HG03565 (cell line): ENCODE measurements at regions not wholly inside any gene's neighbourhood (a gene's known extent, or its start where the extent isn't known, plus 50 kb on each side); places are given as distances from the start of the nearest gene placed in this dataset.

ENCODE experiments used
- ATAC-seq: cut with Tn5 transposase; IDR thresholded peaks from one replicate; pipeline ENCODE4 v1.9.1; 2021; ENCODE audit warnings: mild to moderate bottlenecking, moderate library complexity; ENCODE audit not compliant: unreplicated experiment

DNA sequence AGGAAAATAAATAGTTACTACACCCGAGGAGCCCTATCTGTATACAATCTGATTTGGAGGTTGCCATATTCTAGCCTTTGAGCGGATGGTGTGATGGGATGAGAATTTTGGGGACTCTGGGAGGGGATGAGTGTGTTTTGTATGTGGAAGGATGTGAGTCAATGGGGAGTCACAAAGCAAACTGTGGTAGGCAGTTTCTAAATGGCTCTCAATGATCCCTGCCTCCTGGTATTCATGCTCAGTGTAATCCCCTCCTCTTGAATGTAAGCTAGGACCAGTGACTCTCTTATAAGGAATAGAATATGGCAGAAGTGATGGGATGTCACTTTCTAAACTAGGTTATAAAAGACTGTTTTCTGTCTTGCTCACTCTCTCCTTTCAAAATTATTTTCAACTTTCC is 205.7 kb upstream of the RIOK2 start:
- no peak for ATAC-seq

DNA sequence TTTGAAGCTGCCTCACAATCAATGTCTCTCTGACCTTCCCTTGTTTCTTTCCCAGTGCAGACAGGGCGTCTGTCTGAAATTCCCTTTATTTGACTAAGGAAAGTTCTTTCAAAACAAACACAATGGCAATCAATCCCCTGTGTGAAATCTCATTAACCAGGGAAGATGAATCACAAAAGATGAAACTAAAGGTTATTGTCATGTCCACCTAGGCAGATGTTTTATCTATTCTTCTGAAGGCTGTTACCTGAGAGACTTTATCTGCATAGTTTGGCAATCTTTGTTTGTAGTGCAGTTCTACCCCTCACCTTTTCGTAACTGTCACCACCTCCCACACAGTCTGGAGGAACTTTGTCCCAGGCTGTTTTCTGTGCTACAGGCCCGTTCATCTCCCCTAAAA is 217.5 kb upstream of the RIOK2 start:
- no peak for ATAC-seq

DNA sequence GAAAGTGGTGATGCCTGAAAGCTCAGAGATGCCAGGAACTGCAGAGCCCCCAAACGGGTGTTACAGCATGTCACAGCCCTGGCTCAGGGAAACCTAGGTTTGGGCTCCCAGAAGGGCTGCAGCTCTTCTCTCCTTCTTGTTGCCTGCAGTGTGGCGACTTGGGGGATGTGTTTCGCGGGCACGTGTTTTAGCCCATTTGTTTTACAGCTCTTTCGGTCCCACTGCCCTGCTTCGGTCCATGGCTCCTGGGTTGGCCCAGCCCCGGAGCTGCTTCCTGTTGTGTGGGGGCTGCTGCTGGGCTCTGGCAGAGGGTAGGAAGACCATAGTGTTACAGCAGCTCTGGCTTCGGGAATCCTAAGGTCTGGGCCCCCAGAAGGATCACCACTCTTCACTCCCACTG is 222.9 kb upstream of the RIOK2 start:
- no peak for ATAC-seq

DNA sequence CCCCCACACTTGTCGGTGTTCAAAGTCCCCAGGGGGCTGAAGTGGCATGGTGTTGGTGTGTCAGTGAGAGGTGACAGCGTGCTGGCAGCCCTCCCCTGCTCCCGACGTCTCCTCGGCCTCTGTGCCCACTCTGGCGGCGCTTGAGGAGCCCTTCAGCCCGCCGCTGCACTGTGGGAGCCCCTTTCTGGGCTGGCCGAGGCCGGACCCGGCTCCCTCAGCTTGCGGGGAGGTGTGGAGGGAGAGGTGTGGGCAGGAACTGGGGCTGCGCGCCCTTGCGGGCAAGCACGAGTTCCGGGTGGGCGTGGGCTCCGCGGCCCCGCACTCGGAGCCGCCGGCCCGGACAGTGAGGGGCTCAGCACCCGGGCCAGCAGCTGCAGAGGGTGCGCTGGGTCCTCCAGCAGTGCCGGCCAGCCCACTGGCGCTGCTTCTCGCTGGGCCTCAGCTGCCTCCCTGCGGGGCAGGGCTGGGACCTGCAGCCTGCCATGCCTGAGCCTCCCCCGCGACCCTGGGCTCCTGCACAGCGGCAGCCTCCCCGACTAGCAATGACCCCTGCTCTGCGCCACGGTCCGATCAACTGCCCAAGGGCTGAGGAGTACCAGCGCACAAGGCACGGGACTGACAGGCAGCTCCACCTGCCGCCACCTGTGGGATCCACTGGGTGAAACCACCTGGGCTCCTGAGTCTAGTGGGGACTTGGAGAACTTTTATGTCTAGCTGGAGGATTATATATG is 224.1 kb upstream of the RIOK2 start:
- ATAC-seq, result no peak

DNA sequence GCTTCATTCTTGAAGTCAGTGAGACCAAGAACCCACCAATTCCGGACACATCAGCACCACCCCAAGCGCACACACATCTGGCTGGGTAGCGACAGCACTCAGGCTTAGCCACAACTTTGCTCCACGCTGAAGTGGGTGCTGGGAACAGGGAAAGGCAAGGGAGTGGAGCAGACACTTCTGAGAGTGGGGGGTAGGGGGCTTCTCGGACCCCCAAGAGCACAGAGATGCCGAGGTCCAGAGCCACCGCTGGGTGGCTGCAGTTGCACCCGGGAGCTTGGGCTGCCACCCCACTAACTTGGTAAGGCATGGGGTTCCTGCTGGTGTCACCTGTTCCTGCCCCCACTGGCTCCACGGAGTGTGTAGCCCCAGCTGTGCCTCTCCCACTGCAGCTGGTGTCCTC is 225.3 kb upstream of the RIOK2 start:
- ATAC-seq, result no peak

DNA sequence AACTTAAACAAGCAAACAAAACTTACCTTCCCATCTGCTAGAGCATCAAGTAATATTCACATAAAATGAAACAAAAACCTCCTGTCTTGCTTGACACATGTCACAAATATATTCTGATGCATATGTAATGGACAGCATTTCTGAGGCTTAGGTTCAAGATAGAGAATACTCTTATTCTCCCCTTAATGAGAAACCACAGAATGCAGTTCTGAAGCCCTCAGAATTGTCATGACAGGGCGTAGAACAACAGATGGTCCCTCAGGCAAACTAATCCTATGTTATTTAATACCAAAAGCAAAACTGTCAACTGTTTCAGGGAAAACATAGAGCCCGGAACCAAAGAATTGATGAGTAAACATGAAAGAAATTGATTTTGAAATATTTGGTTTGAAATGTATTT is 229.9 kb upstream of the RIOK2 start:
- no peak for ATAC-seq

DNA sequence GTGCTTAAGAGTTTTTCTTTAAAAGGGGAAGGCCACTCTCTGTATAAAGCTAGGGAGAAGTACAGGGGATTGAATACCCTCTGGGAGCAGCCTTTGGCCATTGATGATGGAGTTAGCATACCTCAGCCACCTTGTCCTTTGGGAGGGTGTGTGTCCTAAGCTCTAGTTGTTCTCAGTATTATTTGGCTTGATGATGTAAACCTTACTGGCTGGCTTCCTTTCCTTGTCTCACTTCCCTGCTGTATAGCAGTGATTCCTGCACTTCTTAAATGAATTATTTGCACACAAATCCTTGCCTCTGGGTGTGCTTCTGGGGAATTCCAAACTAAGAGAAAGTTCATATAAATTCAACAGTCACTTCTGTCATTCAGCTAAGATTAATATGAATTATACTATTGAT is 234.9 kb upstream of the RIOK2 start:
- no peak for ATAC-seq

DNA sequence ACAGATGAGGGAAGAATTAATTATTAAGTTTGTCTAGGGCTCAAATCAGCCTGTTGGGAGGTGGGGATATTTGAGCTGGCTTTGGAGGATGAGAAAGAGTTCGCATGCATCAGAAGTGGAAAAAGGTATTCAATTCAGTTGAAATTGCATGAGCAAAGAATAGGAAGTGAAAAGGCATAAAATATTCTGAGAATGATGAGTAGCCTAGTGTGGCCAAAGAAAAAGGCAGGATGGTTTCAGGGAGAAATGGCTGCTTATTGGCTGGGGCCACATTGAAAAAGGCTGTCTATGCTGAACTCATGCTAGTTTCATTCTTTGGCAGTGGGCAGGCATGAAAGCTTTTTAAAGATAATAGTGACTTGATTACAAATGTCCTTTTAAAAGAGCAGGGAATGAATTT is 235.4 kb upstream of the RIOK2 start:
- ATAC-seq, result no peak

DNA sequence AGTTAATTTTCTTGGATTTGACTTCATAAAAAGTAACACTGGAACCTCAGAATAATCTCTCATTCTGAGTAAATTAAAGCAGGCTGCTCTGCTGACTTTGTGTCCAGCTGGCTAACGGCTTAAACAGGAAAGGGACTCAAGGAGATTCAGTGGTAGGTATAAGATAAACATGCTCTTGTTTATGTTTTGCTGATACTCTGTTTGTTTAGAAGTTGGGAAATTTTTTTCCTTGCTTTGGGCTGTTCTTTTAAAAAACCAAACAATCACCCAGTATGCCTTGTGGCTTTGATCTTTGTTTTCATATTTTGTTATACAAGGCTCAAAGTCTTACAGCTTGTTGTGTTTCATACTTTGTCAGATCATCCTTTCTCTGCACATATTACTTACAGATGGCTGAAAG is 237.6 kb upstream of the RIOK2 start:
- no peak for ATAC-seq

DNA sequence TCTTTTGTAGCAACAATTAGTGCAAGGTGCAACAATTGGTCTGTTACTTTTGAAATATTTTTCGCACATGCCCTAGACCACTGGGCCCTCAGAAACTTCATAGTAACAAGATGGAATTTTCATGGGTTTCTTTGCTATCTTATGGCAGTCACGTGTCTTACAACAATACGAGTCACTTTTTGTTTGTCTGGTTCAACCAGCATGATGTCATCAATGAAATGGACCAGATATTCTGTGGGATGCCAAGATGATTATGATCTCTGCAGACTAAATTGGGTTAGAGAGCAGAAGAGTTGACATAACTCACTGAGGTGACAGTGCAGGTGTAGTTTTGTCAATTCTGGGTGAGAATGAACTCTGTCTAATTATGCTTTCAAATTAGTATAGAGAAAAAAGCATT is 239.6 kb upstream of the RIOK2 start:
- no peak for ATAC-seq

DNA sequence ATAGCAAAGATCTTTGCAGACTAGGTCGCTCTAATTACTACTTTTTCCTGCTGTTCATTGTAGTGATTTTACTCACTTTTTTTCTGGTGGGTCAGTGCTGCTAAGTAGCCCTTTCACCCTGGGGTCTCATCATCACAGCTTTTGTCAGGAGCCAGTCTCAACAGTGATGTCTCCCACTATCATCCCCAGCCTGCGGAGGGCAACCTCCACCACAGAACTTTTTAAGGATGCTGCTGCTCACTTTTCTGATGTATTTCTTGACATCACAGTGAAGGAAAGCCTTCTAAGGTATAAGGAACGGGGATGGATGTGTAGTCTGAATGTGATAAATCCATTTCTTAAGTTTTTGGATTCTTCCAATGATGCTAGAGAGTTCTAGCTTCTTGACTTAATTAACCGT is 242.5 kb upstream of the RIOK2 start:
- ATAC-seq, result no peak

DNA sequence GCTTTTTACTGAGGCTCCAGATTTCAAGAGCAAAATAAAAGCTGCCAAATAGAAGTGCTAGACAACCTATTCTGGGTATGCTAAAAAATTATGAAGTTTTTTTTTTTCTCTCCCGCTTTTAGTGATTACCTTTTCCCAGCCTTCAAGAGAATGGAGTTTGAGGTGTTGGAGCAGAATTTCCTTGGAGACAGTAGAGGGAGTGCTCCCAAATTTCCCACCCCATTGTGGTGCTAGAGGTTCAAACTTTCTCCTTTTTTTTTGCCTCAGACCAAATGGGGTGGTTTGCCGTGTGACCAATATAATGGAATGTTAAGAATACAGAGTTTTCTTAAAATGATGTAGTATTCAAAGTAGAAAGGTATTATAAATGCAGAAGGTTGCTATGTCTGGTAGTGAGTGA is 244.2 kb upstream of the RIOK2 start:
- no peak for ATAC-seq

DNA sequence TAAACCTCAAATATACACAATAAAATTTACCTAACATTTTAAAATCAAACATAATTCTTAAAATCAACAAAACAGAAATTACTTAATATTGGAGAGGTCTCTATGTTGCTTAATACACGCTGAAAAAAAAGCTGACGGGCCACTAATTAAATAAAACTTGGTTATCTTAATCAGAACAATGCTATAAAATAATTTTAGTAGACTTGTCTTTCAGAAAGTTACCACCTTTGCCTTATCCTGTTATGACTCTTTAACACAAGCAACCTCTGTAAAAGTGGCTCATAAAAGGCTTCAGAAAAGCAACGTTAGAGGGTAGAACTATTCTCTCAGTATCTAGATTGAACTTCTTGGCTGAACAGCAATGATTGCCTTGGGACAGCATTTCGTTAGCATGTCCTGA is 251.0 kb upstream of the RIOK2 start:
- ATAC-seq, result no peak

DNA sequence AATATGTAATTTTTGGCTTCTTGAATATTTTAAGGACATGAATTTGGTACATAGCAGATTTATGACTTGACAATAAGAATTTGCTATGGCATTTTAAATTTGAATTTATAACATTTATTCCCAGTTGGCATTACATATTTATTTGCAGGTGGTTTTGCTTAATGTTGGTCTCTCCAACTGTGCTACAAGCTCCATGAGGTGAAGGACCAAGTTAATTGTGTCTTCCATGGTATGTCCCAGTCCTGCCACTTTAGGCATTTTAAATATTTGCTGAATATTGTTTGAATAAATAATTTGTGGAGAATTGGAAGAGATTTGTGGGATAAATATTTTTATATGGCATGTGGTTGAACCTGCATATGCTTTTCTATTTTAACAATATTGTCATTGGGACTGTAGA is 253.4 kb upstream of the RIOK2 start:
- ATAC-seq, result no peak

DNA sequence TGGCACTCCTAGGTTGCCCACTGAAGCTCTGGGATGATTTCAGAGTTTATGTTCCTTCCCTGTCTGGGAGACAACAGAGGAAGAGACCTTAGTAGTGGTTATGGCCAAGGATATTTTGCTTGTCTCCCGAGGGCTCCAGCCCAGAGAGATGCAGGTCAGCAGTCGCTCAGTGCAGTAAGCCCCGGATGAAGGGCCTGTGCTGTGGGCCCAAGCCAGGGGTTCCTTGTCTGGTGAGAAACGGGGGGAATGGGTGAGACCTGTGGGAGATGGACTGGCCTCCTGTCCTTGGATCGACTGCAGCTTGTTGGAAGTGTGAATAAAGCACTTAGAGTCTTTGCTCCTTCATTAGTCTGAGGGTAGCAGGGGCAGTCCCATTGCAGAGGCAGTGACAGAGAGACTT is 260.7 kb upstream of the RIOK2 start:
- no peak for ATAC-seq

DNA sequence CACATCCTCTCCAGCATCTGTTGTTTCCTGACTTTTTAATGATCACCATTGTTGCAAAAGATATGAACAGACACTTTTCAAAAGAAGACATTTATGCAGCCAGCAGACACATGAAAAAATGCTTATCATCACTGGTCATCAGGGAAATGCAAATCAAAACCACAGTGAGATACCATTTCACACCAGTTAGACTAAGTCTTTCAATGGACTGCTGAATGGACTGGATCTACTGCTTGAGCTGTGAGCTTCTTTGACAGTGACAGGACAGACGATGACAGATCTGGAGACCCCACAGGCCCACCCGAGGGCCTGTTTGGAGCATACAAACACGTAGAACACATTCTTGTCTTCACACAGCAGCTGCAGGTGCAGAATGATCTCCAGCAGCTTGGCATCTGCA is 266.1 kb upstream of the RIOK2 start:
- ATAC-seq, result no peak

DNA sequence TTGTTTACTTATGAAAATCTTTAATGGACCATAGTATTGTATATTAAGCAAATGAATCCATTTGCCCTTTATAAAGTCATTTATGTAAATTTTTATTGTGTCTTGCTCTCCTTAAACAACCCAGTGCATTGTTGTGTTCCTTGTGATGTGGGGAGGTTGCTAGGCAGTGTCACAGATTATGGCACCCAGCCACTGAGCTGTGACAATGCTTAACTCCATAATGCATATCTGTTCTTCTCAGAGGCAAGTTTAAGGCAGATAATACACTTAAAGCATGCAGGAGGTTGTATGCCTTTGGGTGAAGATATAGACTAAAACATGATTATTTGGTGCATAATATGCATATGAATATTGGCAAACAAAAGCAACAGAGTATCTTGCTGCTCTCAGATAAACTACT is 269.6 kb upstream of the RIOK2 start:
- no peak for ATAC-seq

DNA sequence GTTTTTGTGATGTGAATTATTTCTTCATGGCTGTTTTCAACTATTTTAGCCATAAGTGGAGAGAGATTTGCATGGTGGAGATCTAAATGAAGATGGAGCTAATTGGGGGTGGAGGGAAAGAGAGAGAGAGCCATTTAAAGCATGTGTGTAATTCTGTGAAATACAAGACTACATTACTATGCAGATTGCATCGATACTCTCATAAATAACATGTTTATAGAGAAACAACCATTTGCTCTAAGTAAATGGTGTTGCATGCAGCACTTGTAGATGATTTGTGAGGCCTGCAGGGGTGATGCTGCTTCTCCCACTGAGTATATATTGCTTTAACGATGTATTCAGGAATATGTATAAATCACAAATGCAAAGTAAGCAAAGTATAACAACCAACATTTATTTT is 270.2 kb upstream of the RIOK2 start:
- ATAC-seq, result no peak

DNA sequence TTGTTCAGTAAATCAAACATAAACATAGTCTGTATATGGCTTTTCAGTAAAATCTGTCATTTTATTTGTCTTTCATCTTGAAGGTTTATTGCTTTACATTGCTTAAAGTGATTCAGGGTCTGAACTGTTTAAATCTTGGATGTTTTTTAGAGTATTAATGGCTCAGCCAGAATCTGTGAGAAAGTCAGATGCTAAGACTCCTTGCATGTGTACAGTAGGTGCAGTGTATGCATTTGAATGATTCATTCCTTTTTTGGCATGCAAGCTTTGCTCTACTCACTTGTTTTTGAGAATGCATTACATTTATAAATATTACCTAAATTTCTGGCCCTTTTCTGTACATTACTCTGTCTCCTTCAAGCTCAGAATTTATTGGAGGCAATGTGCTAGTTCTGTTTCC is 271.0 kb upstream of the RIOK2 start:
- ATAC-seq, result no peak

DNA sequence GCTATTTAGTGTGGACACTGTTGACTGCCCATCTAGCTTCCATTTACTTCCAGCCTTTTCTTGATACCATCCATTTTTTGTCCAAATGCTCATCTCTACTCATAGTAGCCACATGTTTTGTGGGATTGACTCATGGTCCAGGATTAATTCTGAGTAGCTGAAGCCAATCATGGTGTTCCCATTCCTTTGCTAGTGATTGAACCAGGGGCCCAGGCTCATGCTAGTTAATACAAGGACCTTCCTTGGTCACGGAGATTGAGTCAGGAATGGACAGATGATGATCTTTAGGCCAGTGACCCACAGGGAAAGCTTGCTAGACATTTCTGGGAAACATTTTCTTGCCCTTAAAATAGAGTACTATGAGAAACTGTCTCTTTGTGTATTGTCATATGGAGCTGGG is 272.9 kb upstream of the RIOK2 start:
- ATAC-seq, result no peak

DNA sequence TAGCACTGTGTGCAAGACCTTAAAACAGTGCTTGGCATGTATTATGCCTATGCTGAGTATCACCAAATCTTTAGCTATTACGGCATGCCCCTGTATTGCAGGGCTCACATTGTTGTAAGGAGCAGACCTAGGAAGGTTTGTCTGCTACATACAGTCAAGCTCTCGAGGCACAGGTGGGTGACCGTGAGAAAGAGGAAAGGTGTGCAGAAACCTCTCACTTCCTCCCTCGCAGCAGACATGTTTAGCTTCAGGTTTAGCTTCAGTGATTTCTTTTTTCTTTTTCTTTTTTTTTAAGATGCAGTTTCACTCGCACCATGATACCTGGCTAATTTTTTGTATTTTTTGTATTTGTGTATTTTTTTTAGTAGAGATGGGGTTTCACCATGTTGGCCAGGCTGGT is 275.8 kb upstream of the RIOK2 start:
- peak; percentile 56 for ATAC-seq

DNA sequence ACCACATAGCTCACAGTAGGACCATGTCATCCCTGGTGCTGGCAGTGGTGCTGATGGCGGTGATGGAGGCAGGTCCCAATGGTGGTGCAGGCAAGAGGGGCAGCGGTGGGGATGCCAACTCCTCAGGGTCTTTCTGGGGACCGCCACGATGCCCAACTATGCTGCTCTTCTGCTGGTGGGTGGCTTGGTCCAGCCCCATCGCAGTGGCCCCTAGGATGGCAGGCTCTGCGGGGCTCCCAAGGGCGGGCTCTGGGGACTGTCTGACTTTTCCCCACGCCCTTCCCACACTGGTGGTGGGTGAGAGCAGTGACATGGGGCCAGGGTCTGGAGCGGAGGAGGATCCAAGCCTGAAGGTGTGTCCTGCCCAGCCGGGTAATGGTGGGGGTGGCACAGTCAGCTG is 288.9 kb upstream of the RIOK2 start:
- no peak for ATAC-seq

DNA sequence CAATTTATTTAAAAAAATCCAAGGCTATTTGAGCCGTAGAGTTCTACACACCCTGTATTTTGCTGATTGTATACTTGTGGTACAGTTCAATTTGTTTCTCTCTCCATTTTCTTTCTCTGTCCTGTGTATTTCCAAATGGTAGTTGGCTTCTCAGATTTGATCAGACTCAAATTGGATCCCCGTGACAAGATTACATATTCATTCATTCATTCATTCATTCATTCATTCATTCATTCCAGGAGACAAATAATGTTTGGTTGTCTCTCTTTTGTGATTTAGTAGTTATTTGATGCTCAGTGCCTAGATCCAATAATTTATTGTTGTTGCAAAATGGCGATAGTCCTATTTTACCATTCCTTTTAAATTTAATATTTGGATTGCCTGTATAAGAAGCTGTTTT is 292.8 kb upstream of the RIOK2 start:
- ATAC-seq, result no peak
